ENCODE measurements at regions not wholly inside any gene's neighbourhood (a gene's known extent, or its start where the extent isn't known, plus 50 kb on each side); places are given as distances from the start of the nearest gene placed in this dataset.

DNA sequence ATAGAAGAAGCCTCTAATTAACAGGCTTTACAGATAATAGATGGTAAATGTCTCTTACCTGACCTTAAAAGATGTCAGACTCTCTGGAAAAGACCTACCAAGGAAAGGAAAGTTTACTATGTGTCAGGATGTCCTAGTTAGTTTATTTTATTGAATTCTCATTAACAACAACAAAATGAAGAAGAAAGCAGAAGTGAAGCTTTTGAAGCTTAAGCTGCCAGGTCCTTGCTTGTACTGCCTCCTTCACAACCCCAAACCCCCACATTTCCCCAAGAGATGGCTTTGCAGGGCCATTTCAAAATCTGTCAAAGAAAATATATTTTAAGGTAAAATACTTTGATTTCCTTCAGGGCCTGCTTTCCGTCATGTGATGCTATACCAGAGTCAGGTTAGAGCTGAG, 798.4 kb downstream of the TUSC7 start:
- Histone ChIP-seq H3K36me3 (ENCODE audit: insufficient read depth) (no peaks in the 10 kb centered on the region), H3K79me2 (replicated peaks; ENCODE audit: insufficient read depth) (no peaks in the 10 kb centered on the region), H3K9me2 (ENCODE audit: insufficient read depth) (no peaks in the 10 kb centered on the region), H3K27ac (ENCODE audit: low read depth) (no peak overlapping the region), H3K4me2 (no peak overlapping the region), H3K4me3 (no peak overlapping the region), H3F3A (replicated peaks; ENCODE audit: low read depth) (no peaks in the 10 kb centered on the region), H3K27me3 (ENCODE audit: insufficient read depth) (no peaks in the 10 kb centered on the region), H2AFZ (no peak overlapping the region), H4K20me1 (replicated peaks; ENCODE audit: insufficient read depth) (no peaks in the 10 kb centered on the region), H3K4me1 (ENCODE audit: insufficient read depth) (no peaks in the 10 kb centered on the region)
- no peak for DNase-seq (ENCODE audit: low spot score)
- Mint-ChIP-seq H3K9me3 (peaks cover 4% of the 10 kb centered on the region; the same call in 2 of the 3 replicates), H3K4me3 (no peak overlapping the region), H3K27ac (no peak overlapping the region), H3K4me1 (no peaks in the 10 kb centered on the region), H3K27me3 (ENCODE audit: insufficient read depth, low read depth, poor library complexity) (no peaks in the 10 kb centered on the region), H3K36me3 (ENCODE audit: low read depth) (peaks cover 3% of the 10 kb centered on the region; the same call in 1 of the 3 replicates)
- ATAC-seq = no peak
- TF ChIP-seq EZH2 (IDR thresholded peaks at IDR 0.05; ENCODE audit: low read depth, unreplicated experiment) = no peak

DNA sequence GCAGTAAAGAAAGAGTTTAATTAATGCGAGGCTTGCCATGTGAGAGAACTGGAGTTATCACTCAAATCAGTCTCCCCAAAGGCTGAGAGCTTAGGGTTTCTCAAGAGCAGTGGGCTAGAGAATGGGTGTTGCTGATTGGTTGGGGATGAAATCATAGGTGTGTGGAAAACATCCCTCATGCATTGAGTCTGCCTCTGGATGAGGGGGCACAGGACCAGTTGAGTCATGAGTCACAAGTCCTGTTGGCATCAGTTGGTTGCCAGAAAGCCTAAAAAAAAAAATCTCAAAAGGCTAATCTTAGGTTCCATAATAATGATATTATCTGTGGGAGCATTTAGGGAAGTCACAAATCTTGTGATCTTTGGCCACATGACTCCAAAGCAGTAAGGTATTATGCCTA, 800.3 kb downstream of the TUSC7 start:
- Mint-ChIP-seq H3K36me3 (ENCODE audit: low read depth) (peaks cover 3% of the 10 kb centered on the region; the same call in 1 of the 3 replicates), H3K9me3 (peaks cover 4% of the 10 kb centered on the region; the same call in 2 of the 3 replicates), H3K27ac (no peak overlapping the region), H3K27me3 (ENCODE audit: insufficient read depth, low read depth, poor library complexity) (no peaks in the 10 kb centered on the region), H3K4me1 (no peaks in the 10 kb centered on the region), H3K4me3 (no peak overlapping the region)
- DNase-seq (ENCODE audit: low spot score) (no peak), ATAC-seq (no peak)
- no peak overlapping the region for H3K27ac ChIP-seq (ENCODE audit: low read depth)
- H3K9me2 ChIP-seq (ENCODE audit: insufficient read depth) = no peaks in the 10 kb centered on the region
- H3K4me1 ChIP-seq (ENCODE audit: insufficient read depth) = no peaks in the 10 kb centered on the region
- H3F3A ChIP-seq (replicated peaks; ENCODE audit: low read depth) = no peaks in the 10 kb centered on the region
- H4K20me1 ChIP-seq (replicated peaks; ENCODE audit: insufficient read depth) = no peaks in the 10 kb centered on the region
- H2AFZ ChIP-seq = no peak overlapping the region
- H3K36me3 ChIP-seq (ENCODE audit: insufficient read depth) = no peaks in the 10 kb centered on the region
- H3K4me3 ChIP-seq = no peak overlapping the region
- H3K79me2 ChIP-seq (replicated peaks; ENCODE audit: insufficient read depth) = no peaks in the 10 kb centered on the region
- no peaks in the 10 kb centered on the region for H3K27me3 ChIP-seq (ENCODE audit: insufficient read depth)
- no peak overlapping the region for H3K4me2 ChIP-seq
- TF ChIP-seq POLR2AphosphoS5 (IDR thresholded peaks at IDR 0.05; ENCODE audit: low read depth) = no peak
- no peak for TF ChIP-seq JUNB (IDR thresholded peaks at IDR 0.05; ENCODE audit: unreplicated experiment)
- TF ChIP-seq, protein P1, sequence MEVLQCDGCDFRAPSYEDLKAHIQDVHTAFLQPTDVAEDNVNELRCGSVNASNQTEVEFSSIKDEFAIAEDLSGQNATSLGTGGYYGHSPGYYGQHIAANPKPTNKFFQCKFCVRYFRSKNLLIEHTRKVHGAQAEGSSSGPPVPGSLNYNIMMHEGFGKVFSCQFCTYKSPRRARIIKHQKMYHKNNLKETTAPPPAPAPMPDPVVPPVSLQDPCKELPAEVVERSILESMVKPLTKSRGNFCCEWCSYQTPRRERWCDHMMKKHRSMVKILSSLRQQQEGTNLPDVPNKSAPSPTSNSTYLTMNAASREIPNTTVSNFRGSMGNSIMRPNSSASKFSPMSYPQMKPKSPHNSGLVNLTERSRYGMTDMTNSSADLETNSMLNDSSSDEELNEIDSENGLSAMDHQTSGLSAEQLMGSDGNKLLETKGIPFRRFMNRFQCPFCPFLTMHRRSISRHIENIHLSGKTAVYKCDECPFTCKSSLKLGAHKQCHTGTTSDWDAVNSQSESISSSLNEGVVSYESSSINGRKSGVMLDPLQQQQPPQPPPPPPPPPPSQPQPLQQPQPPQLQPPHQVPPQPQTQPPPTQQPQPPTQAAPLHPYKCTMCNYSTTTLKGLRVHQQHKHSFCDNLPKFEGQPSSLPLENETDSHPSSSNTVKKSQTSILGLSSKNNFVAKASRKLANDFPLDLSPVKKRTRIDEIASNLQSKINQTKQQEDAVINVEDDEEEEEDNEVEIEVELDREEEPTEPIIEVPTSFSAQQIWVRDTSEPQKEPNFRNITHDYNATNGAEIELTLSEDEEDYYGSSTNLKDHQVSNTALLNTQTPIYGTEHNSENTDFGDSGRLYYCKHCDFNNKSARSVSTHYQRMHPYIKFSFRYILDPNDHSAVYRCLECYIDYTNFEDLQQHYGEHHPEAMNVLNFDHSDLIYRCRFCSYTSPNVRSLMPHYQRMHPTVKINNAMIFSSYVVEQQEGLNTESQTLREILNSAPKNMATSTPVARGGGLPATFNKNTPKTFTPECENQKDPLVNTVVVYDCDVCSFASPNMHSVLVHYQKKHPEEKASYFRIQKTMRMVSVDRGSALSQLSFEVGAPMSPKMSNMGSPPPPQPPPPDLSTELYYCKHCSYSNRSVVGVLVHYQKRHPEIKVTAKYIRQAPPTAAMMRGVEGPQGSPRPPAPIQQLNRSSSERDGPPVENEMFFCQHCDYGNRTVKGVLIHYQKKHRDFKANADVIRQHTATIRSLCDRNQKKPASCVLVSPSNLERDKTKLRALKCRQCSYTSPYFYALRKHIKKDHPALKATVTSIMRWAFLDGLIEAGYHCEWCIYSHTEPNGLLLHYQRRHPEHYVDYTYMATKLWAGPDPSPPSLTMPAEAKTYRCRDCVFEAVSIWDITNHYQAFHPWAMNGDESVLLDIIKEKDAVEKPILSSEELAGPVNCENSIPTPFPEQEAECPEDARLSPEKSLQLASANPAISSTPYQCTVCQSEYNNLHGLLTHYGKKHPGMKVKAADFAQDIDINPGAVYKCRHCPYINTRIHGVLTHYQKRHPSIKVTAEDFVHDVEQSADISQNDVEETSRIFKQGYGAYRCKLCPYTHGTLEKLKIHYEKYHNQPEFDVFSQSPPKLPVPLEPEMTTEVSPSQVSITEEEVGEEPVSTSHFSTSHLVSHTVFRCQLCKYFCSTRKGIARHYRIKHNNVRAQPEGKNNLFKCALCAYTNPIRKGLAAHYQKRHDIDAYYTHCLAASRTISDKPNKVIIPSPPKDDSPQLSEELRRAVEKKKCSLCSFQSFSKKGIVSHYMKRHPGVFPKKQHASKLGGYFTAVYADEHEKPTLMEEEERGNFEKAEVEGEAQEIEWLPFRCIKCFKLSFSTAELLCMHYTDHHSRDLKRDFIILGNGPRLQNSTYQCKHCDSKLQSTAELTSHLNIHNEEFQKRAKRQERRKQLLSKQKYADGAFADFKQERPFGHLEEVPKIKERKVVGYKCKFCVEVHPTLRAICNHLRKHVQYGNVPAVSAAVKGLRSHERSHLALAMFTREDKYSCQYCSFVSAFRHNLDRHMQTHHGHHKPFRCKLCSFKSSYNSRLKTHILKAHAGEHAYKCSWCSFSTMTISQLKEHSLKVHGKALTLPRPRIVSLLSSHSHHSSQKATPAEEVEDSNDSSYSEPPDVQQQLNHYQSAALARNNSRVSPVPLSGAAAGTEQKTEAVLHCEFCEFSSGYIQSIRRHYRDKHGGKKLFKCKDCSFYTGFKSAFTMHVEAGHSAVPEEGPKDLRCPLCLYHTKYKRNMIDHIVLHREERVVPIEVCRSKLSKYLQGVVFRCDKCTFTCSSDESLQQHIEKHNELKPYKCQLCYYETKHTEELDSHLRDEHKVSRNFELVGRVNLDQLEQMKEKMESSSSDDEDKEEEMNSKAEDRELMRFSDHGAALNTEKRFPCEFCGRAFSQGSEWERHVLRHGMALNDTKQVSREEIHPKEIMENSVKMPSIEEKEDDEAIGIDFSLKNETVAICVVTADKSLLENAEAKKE (CRISPR knock-in tag; IDR thresholded peaks at IDR 0.05) = no peak
- no peak for TF ChIP-seq ZNF331 (CRISPR knock-in tag; IDR thresholded peaks at IDR 0.05; ENCODE audit: low read depth)
- TF ChIP-seq, protein P2, sequence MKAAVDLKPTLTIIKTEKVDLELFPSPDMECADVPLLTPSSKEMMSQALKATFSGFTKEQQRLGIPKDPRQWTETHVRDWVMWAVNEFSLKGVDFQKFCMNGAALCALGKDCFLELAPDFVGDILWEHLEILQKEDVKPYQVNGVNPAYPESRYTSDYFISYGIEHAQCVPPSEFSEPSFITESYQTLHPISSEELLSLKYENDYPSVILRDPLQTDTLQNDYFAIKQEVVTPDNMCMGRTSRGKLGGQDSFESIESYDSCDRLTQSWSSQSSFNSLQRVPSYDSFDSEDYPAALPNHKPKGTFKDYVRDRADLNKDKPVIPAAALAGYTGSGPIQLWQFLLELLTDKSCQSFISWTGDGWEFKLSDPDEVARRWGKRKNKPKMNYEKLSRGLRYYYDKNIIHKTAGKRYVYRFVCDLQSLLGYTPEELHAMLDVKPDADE (IDR thresholded peaks at IDR 0.05) = no peak
- TF ChIP-seq EZH2phosphoT487 (IDR thresholded peaks at IDR 0.05; ENCODE audit: unreplicated experiment) = no peak

All from GM23338 (cell line).